ENCODE measurements at regions not wholly inside any gene's neighbourhood (a gene's known extent, or its start where the extent isn't known, plus 50 kb on each side); places are given as distances from the start of the nearest gene placed in this dataset.

DNA sequence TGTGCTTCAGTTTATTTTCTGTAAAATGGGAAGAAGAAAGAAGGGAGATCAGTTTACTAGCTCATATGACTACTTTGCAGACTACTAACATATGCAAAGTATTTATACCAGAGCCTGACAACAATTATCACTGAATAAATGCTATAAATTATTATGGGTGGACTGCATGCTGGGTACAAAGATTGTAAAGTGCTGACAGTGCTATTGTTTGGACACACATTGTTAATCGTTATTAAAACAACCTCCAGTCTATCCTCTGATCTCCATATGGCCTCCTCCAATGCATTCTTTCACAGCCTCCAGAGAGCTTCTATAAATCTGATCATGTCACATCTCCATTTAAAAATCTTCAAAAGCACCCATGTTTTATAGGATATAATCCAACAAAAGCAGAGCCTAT is 90.1 kb upstream of the HS3ST1 start:
- Histone ChIP-seq H3K9ac (ENCODE audit: low read depth in 1 of 3, low read length in 3 of 3) (no peak overlapping the region), H3K9me3 (ENCODE audit: control insufficient read depth in 3 of 3, low read length in 3 of 3) (no peaks in the 10 kb centered on the region), H3K27me3 (ENCODE audit: control insufficient read depth in 3 of 3, insufficient read depth in 3 of 3, low read length in 3 of 3) (no peaks in the 10 kb centered on the region), H3K36me3 (ENCODE audit: control insufficient read depth in 3 of 3, insufficient read depth in 3 of 3, low read length in 3 of 3) (no peaks in the 10 kb centered on the region), H3K4me1 (ENCODE audit: control insufficient read depth in 3 of 3, insufficient read depth in 3 of 3, low read length in 3 of 3) (no peaks in the 10 kb centered on the region), H3K27ac (ENCODE audit: low read depth, low read length) (no peak overlapping the region), H3K4me3 (ENCODE audit: low read length in 3 of 3) (no peak overlapping the region)

DNA sequence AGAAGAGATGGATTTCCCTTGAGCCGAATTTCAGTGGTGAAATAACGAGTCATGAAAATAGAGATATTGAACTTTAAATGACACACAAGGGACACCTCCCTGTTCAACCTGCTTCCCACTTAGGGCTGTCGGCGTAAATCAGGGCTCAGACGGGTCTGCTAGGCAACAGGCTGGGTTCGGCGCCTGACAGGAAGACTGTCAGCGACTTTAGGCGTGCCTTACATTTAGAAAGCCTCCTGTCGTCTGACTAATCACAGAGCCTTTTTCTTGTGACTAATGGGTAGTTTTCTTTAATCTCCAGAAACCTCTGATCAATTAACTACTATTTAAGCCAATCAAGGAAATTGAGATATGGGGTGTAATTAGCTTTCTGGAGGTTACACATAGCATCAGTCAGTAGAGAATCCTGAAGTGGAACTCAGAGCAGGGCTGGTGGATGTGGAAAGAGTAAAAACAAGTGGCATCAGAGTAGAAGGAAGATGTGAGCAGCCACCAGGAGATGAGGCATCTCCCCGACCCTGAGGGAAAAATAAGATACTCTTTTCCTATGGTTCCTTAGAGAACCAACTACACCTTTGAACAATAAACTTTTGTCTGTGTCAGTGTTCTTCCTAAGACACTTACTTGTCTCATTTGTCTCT is 86.2 kb upstream of the HS3ST1 start:
- Histone ChIP-seq H3K36me3 (ENCODE audit: control insufficient read depth in 3 of 3, insufficient read depth in 3 of 3, low read length in 3 of 3) (no peaks in the 10 kb centered on the region), H3K27me3 (ENCODE audit: control insufficient read depth in 3 of 3, insufficient read depth in 3 of 3, low read length in 3 of 3) (no peaks in the 10 kb centered on the region), H3K27ac (ENCODE audit: low read depth, low read length) (no peak overlapping the region), H3K9ac (ENCODE audit: low read depth in 1 of 3, low read length in 3 of 3) (no peak overlapping the region), H3K4me1 (ENCODE audit: control insufficient read depth in 3 of 3, insufficient read depth in 3 of 3, low read length in 3 of 3) (no peaks in the 10 kb centered on the region), H3K9me3 (ENCODE audit: control insufficient read depth in 3 of 3, low read length in 3 of 3) (no peaks in the 10 kb centered on the region), H3K4me3 (ENCODE audit: low read length in 3 of 3) (no peak overlapping the region)

DNA sequence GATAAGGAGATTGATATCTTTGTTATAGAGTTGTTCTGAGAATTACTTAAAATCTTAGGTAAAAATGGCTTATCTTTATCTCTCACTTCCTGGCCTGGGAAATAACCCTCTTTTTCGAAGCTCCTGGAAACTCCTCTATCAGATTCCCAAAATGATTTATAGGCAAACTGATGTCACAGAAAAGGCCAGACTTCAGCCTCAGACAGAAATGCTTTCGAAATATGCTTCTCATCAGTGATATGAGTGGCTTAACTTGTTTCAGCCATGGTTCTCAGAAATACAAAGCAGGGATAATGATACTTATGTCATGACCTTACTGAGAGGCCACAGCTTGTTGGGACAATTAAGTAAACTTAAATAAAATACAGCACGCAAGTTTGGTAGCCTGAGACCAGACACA is 85.3 kb upstream of the HS3ST1 start:
- H3K9me3 ChIP-seq (ENCODE audit: control insufficient read depth in 3 of 3, low read length in 3 of 3): no peaks in the 10 kb centered on the region
- H3K4me1 ChIP-seq (ENCODE audit: control insufficient read depth in 3 of 3, insufficient read depth in 3 of 3, low read length in 3 of 3): no peaks in the 10 kb centered on the region
- no peak overlapping the region for H3K27ac ChIP-seq (ENCODE audit: low read depth, low read length)
- H3K4me3 ChIP-seq (ENCODE audit: low read length in 3 of 3): no peak overlapping the region
- H3K27me3 ChIP-seq (ENCODE audit: control insufficient read depth in 3 of 3, insufficient read depth in 3 of 3, low read length in 3 of 3): no peaks in the 10 kb centered on the region
- H3K9ac ChIP-seq (ENCODE audit: low read depth in 1 of 3, low read length in 3 of 3): no peak overlapping the region
- no peaks in the 10 kb centered on the region for H3K36me3 ChIP-seq (ENCODE audit: control insufficient read depth in 3 of 3, insufficient read depth in 3 of 3, low read length in 3 of 3)

DNA sequence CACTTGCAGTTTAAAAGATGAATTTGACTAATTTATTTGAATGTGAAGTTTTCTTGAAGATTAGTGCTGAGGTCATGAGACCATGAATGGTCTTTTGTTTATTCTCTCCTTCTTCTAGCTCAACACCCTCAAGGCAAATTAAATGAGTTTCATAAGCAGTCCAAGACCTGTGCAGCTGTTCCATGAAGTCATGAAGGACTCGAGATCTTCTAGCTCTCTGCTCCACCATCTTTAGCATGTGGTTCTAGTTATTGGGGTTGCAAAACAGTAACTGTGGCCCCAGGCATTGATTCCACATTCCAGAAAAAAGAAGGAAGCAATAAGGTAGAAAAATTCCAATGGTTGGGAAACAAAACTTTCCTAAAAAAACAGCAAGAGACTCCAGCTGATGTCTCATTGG is 84.2 kb upstream of the HS3ST1 start:
- no peaks in the 10 kb centered on the region for H3K4me1 ChIP-seq (ENCODE audit: control insufficient read depth in 3 of 3, insufficient read depth in 3 of 3, low read length in 3 of 3)
- H3K27ac ChIP-seq (ENCODE audit: low read depth, low read length): no peak overlapping the region
- no peak overlapping the region for H3K4me3 ChIP-seq (ENCODE audit: low read length in 3 of 3)
- H3K27me3 ChIP-seq (ENCODE audit: control insufficient read depth in 3 of 3, insufficient read depth in 3 of 3, low read length in 3 of 3): no peaks in the 10 kb centered on the region
- H3K9me3 ChIP-seq (ENCODE audit: control insufficient read depth in 3 of 3, low read length in 3 of 3): no peaks in the 10 kb centered on the region
- no peaks in the 10 kb centered on the region for H3K36me3 ChIP-seq (ENCODE audit: control insufficient read depth in 3 of 3, insufficient read depth in 3 of 3, low read length in 3 of 3)
- no peak overlapping the region for H3K9ac ChIP-seq (ENCODE audit: low read depth in 1 of 3, low read length in 3 of 3)

DNA sequence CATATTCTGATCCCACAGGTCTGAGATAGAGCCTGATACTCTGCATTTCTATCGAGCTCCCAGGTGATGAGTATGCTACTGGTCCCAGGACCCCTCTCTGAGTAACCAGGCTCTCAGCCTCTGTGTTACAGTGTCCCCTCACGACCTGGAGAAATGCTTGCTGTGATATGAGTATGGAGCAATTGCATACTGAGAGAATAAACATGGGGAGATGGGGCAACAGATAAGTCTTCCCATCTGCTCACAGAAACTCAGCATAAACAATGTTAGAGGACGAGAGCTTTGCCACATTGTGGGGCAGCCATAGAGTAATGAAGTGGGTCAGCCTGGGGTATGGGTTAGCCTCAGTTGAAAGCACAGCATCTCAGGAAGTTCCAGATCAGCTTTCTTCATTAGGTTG is 82.6 kb upstream of the HS3ST1 start:
- H3K27ac ChIP-seq (ENCODE audit: low read depth, low read length): no peak overlapping the region
- no peaks in the 10 kb centered on the region for H3K4me1 ChIP-seq (ENCODE audit: control insufficient read depth in 3 of 3, insufficient read depth in 3 of 3, low read length in 3 of 3)
- no peak overlapping the region for H3K9ac ChIP-seq (ENCODE audit: low read depth in 1 of 3, low read length in 3 of 3)
- no peaks in the 10 kb centered on the region for H3K9me3 ChIP-seq (ENCODE audit: control insufficient read depth in 3 of 3, low read length in 3 of 3)
- no peaks in the 10 kb centered on the region for H3K36me3 ChIP-seq (ENCODE audit: control insufficient read depth in 3 of 3, insufficient read depth in 3 of 3, low read length in 3 of 3)
- no peaks in the 10 kb centered on the region for H3K27me3 ChIP-seq (ENCODE audit: control insufficient read depth in 3 of 3, insufficient read depth in 3 of 3, low read length in 3 of 3)
- no peak overlapping the region for H3K4me3 ChIP-seq (ENCODE audit: low read length in 3 of 3)

DNA sequence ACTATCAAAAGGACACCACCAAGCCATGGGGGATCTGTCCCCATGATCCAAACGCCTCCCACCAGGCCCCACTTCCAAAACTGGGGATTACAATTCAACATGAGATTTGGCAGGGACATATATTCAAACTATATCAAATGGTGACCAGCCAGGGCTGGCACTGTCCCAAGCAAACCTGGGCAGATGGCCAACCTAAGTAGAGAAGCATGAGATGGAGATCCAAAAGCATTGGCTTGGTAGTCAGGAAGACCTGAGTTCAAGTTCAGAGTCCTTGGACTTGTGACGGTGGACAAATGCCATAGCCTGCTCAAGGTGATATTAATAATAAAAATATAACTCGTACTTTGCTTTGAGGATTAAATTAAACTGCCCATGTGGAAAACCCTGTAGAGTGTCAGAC is 79.2 kb upstream of the HS3ST1 start:
- Histone ChIP-seq H3K9me3 (ENCODE audit: control insufficient read depth in 3 of 3, low read length in 3 of 3) (no peaks in the 10 kb centered on the region), H3K4me1 (ENCODE audit: control insufficient read depth in 3 of 3, insufficient read depth in 3 of 3, low read length in 3 of 3) (no peaks in the 10 kb centered on the region), H3K9ac (ENCODE audit: low read depth in 1 of 3, low read length in 3 of 3) (no peak overlapping the region), H3K4me3 (ENCODE audit: low read length in 3 of 3) (no peak overlapping the region), H3K27ac (ENCODE audit: low read depth, low read length) (no peak overlapping the region), H3K27me3 (ENCODE audit: control insufficient read depth in 3 of 3, insufficient read depth in 3 of 3, low read length in 3 of 3) (no peaks in the 10 kb centered on the region), H3K36me3 (ENCODE audit: control insufficient read depth in 3 of 3, insufficient read depth in 3 of 3, low read length in 3 of 3) (no peaks in the 10 kb centered on the region)

DNA sequence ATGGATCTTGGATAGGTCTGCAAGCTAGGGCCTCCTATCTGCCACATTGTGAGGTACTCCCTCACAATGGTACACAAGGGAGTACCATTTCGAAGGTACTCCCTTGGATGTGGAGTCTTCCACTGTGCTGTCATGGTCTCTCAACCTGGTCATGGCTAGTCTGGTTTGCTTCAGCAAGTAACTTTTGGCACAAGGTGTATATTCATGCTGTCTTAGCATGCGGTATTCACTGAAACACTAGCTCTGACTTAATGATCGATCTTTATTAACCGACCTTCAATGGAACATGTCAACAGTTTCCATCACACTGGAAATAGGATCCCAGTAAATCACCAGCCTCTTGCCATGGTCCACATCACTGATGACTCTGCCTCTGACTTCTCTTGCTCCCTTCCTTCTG is 77.5 kb upstream of the HS3ST1 start:
- no peak overlapping the region for H3K27ac ChIP-seq (ENCODE audit: low read depth, low read length)
- H3K27me3 ChIP-seq (ENCODE audit: control insufficient read depth in 3 of 3, insufficient read depth in 3 of 3, low read length in 3 of 3): no peaks in the 10 kb centered on the region
- H3K9ac ChIP-seq (ENCODE audit: low read depth in 1 of 3, low read length in 3 of 3): no peak overlapping the region
- H3K4me3 ChIP-seq (ENCODE audit: low read length in 3 of 3): no peak overlapping the region
- no peaks in the 10 kb centered on the region for H3K36me3 ChIP-seq (ENCODE audit: control insufficient read depth in 3 of 3, insufficient read depth in 3 of 3, low read length in 3 of 3)
- H3K4me1 ChIP-seq (ENCODE audit: control insufficient read depth in 3 of 3, insufficient read depth in 3 of 3, low read length in 3 of 3): no peaks in the 10 kb centered on the region
- H3K9me3 ChIP-seq (ENCODE audit: control insufficient read depth in 3 of 3, low read length in 3 of 3): no peaks in the 10 kb centered on the region

DNA sequence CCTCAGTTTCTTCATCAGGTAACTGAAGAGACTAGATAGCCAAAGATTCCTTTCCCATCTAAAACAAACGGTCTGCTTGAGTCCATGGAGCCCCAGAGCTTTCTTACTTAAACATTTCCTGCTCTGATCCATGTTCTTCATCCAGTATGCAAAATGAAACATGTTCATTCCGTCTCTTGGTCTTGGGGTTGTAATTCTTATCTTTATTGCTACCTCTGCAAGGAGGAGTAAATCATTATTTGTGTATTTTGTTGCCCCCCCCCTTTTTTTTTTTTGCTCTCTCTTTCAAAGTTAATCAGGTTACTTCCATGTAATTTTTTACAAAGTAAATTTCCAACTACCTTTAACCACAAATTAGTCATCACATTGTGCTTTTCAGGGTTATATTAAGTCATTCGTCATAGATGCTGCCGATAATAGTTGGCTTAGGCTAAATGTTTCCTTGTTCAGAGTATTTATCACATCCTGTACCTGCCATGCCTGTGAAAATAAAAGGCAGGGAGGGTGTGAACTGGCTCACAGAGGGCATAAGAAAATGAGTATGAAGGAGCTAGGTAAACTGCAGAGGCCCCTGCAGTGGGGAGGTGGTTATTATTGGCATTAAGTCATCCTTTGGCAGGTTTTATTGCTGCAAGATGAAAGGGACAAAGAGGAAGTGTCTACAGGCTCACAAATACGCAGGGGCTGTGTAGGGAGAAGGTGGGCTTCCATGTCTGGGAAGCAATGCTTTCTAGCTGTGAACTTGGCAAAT is 76.7 kb upstream of the HS3ST1 start:
- no peak overlapping the region for H3K27ac ChIP-seq (ENCODE audit: low read depth, low read length)

DNA sequence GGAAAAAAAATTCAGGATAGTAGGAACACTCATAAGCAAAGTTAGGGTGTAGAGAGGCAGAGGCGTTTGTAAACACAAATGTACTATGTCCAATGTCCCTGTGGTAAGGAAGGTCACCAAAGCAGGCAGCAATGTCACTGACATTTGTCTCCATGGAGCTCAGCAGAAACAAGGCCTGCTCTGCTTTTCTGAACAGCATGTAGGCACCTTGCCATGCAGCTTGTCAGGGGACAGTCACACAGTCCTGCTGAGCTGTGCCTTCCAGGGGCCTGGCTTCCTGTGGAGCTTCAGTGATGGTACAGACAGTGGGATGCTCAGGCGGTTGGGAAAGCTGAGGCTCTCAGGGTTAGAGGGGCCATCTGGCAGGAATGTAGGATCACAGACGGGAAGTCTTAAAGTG is 74.5 kb upstream of the HS3ST1 start:
- Histone ChIP-seq H3K27me3 (ENCODE audit: control insufficient read depth in 3 of 3, insufficient read depth in 3 of 3, low read length in 3 of 3) (no peaks in the 10 kb centered on the region), H3K4me3 (ENCODE audit: low read length in 3 of 3) (no peak overlapping the region), H3K27ac (ENCODE audit: low read depth, low read length) (no peak overlapping the region), H3K4me1 (ENCODE audit: control insufficient read depth in 3 of 3, insufficient read depth in 3 of 3, low read length in 3 of 3) (no peaks in the 10 kb centered on the region), H3K9me3 (ENCODE audit: control insufficient read depth in 3 of 3, low read length in 3 of 3) (no peaks in the 10 kb centered on the region), H3K36me3 (ENCODE audit: control insufficient read depth in 3 of 3, insufficient read depth in 3 of 3, low read length in 3 of 3) (no peaks in the 10 kb centered on the region), H3K9ac (ENCODE audit: low read depth in 1 of 3, low read length in 3 of 3) (no peak overlapping the region)

More for the DNA sequence above, 76.7 kb upstream of the HS3ST1 start:
- Histone ChIP-seq H3K4me1 (ENCODE audit: control insufficient read depth in 3 of 3, insufficient read depth in 3 of 3, low read length in 3 of 3) (no peaks in the 10 kb centered on the region), H3K9me3 (ENCODE audit: control insufficient read depth in 3 of 3, low read length in 3 of 3) (no peaks in the 10 kb centered on the region), H3K27me3 (ENCODE audit: control insufficient read depth in 3 of 3, insufficient read depth in 3 of 3, low read length in 3 of 3) (no peaks in the 10 kb centered on the region), H3K4me3 (ENCODE audit: low read length in 3 of 3) (no peak overlapping the region), H3K36me3 (ENCODE audit: control insufficient read depth in 3 of 3, insufficient read depth in 3 of 3, low read length in 3 of 3) (no peaks in the 10 kb centered on the region), H3K9ac (ENCODE audit: low read depth in 1 of 3, low read length in 3 of 3) (no peak overlapping the region)

DNA sequence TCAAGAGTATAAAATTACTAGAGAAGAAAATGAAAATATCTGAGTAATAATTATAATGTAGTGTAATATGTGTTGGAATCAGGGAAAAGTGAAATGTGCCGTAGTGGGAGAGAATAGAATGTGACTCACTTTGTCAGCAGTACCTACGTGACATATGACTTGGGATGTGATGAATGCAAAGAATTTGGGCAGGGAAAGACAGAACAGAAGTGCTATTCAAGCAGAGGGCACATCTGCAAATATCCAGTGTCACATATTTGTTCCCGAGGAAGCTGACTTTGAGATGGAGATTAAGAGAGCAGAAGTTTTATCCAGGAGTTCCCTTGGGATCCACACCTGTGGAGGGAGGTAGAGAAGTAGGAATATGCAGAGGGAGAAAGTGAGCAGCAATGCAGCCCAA is 69.3 kb upstream of the HS3ST1 start:
- Histone ChIP-seq H3K4me1 (ENCODE audit: control insufficient read depth in 3 of 3, insufficient read depth in 3 of 3, low read length in 3 of 3) (no peaks in the 10 kb centered on the region), H3K9ac (ENCODE audit: low read depth in 1 of 3, low read length in 3 of 3) (no peak overlapping the region), H3K4me3 (ENCODE audit: low read length in 3 of 3) (no peak overlapping the region)

More for the DNA sequence above, 69.3 kb upstream of the HS3ST1 start:
- Histone ChIP-seq H3K27ac (ENCODE audit: low read depth, low read length) (no peak overlapping the region), H3K27me3 (ENCODE audit: control insufficient read depth in 3 of 3, insufficient read depth in 3 of 3, low read length in 3 of 3) (no peaks in the 10 kb centered on the region), H3K36me3 (ENCODE audit: control insufficient read depth in 3 of 3, insufficient read depth in 3 of 3, low read length in 3 of 3) (no peaks in the 10 kb centered on the region), H3K9me3 (ENCODE audit: control insufficient read depth in 3 of 3, low read length in 3 of 3) (peaks cover 0 to 4% (median 4%) of the 10 kb centered on the region in 3 donors)

Measured in skeletal muscle tissue (tissue), 3 donors.